Stimulated activated CD8-positive, alpha-beta memory T cell treated with anti-CD3 and anti-CD28 coated beads, Interleukin-7, amount 100 ng/mL, for 1 hour (primary cell): ENCODE measurements at regions not wholly inside any gene's neighbourhood (a gene's known extent, or its start where the extent isn't known, plus 50 kb on each side); places are given as distances from the start of the nearest gene placed in this dataset.
"Not testable (repeated sequence)": the region's sequence is repeated elsewhere in the genome, so short reads cannot be mapped to it uniquely, and the experiment has no call there.

Source experiments
- DNase-seq, 2 donors: peaks; one replicate each; pipeline ENCODE4 v3.0.0-alpha.2; 2020; ENCODE audit warnings: low read depth in 2 of 2

- DNase-seq: no peak
Measured at GRCh38 chr9:88596376-88596775, 61.4 kb downstream of the NXNL2 start.

- DNase-seq: no peak
Measured at GRCh38 chr9:88604836-88605511, 70.0 kb downstream of the NXNL2 start.

- DNase-seq: no peak
Measured at GRCh38 chr9:88605512-88606362, 70.8 kb downstream of the NXNL2 start.

GRCh38 chr9:88614359-88614758 lies 79.4 kb downstream of the NXNL2 start:
- DNase-seq: no peak

- no peak for DNase-seq
Measured at GRCh38 chr9:88623698-88624097, 88.7 kb downstream of the NXNL2 start.

GRCh38 chr9:88628114-88628513 lies 93.1 kb downstream of the NXNL2 start:
- no peak for DNase-seq

- no peak for DNase-seq
Measured at GRCh38 chr9:88628811-88629210, 93.8 kb downstream of the NXNL2 start.

GRCh38 chr9:88630574-88630973 lies 95.6 kb downstream of the NXNL2 start:
- not testable (repeated sequence) for DNase-seq

- no peak for DNase-seq
Measured at GRCh38 chr9:88635151-88635550, 100.2 kb downstream of the NXNL2 start.

GRCh38 chr9:88641456-88642240 lies 106.7 kb downstream of the NXNL2 start:
- no peak for DNase-seq

GRCh38 chr9:88642336-88642735 lies 107.4 kb downstream of the NXNL2 start:
- no peak for DNase-seq

GRCh38 chr9:88643931-88644330 lies 109.0 kb downstream of the NXNL2 start:
- DNase-seq: no peak

GRCh38 chr9:88645172-88645878 lies 110.3 kb downstream of the NXNL2 start:
- no peak for DNase-seq

- no peak for DNase-seq
Measured at GRCh38 chr9:88645879-88646199, 110.9 kb downstream of the NXNL2 start.

GRCh38 chr9:88646539-88647300 lies 111.7 kb downstream of the NXNL2 start:
- DNase-seq: no peak

- DNase-seq: no peak
Measured at GRCh38 chr9:88651682-88652633, 117.0 kb downstream of the NXNL2 start.

- DNase-seq: no peak
Measured at GRCh38 chr9:88652876-88653275, 117.9 kb downstream of the NXNL2 start.

- DNase-seq: no peak
Measured at GRCh38 chr9:88653406-88653805, 118.4 kb downstream of the NXNL2 start.

GRCh38 chr9:88653911-88654310 lies 118.9 kb downstream of the NXNL2 start:
- DNase-seq: no peak

- DNase-seq: no peak
Measured at GRCh38 chr9:88657893-88658292, 122.9 kb downstream of the NXNL2 start.
